MM.1S (cell line): ENCODE measurements at regions not wholly inside any gene's neighbourhood (a gene's known extent, or its start where the extent isn't known, plus 50 kb on each side); places are given as distances from the start of the nearest gene placed in this dataset.

Source experiments
- CTCF ChIP-seq: fragments of 300-600 bp; sonication (generic); IDR thresholded peaks from 2 replicates; pipeline ENCODE4 v1.5.1; 2016; ENCODE audit warnings: antibody characterized with exemption, low read length, mixed read lengths
- EZH2 ChIP-seq: fragments of 300-600 bp; sonication (generic); optimal IDR thresholded peaks from 2 replicates; pipeline ENCODE3; 2017; ENCODE audit warnings: low read depth, mild to moderate bottlenecking, antibody characterized with exemption, low read length, mixed read lengths

- TF ChIP-seq CTCF (no peak), EZH2 (no peak)
Measured at GRCh38 chr5:164356790-164357189, 851.4 kb downstream of the MAT2B start.
